SK-N-SH (cell line): ENCODE measurements at regions not wholly inside any gene's neighbourhood (a gene's known extent, or its start where the extent isn't known, plus 50 kb on each side); places are given as distances from the start of the nearest gene placed in this dataset.

Experiments
- CHD2 ChIP-seq: fragments of 150-350 bp; IDR thresholded peaks from 2 replicates; pipeline ENCODE4 v1.6.1; 2018; ENCODE audit warnings: low read length; ENCODE audit not compliant: partially characterized antibody
- CTCF ChIP-seq: fragments of 200-600 bp; sonication (generic); IDR thresholded peaks from 2 replicates; pipeline ENCODE4 v1.6.1; 2017; ENCODE audit warnings: antibody characterized with exemption, mild to moderate bottlenecking, moderate library complexity
- ELF1 ChIP-seq: IDR thresholded peaks from 2 replicates; pipeline ENCODE4 v1.4.0; 2012
- EP300 ChIP-seq, 2 experiments: IDR thresholded peaks; 2 replicates each; pipeline versions ENCODE4 v1.4.0 to v1.6.1; 2012; ENCODE audit warnings: borderline replicate concordance in 1 of 2, low read depth in 1 of 2, low read length in 1 of 2
- EZH2phosphoT487 ChIP-seq: fragments of 200-600 bp; sonication (generic); IDR thresholded peaks from 2 replicates; pipeline ENCODE4 v1.6.1; 2017; ENCODE audit warnings: low read depth, mixed run types, mild to moderate bottlenecking, antibody characterized with exemption, moderate library complexity, borderline replicate concordance
- MXI1 ChIP-seq: IDR thresholded peaks from 2 replicates; pipeline ENCODE4 v1.6.1; 2012; ENCODE audit warnings: mild to moderate bottlenecking, low read depth, low read length, improper control_type of control experiment
- USF2 ChIP-seq: fragments of 150-350 bp; IDR thresholded peaks from 2 replicates; pipeline ENCODE4 v1.6.1; 2017; ENCODE audit warnings: antibody characterized with exemption, low read length, low read depth, borderline replicate concordance
- YY1 ChIP-seq: IDR thresholded peaks from 2 replicates; pipeline ENCODE4 v1.4.0; 2012; ENCODE audit warnings: low read depth, mild to moderate bottlenecking
- TF ChIP-seq, protein P1 (sequence below): IDR thresholded peaks from 2 replicates; pipeline ENCODE4 v1.6.1; 2012; ENCODE audit warnings: mild to moderate bottlenecking, low read depth, low read length, moderate library complexity
- TF ChIP-seq, protein P2 (sequence below): IDR thresholded peaks from 2 replicates; pipeline ENCODE4 v1.4.0; 2012; ENCODE audit warnings: low read depth

- TF ChIP-seq CTCF (no peak), MXI1 (no peak), ELF1 (no peak), EP300 (IDR thresholded peaks at IDR 0.05; ENCODE audit: borderline replicate concordance in 1 of 2, low read depth in 1 of 2, low read length in 1 of 2) (no peak), EZH2phosphoT487 (no peak), CHD2 (no peak), USF2 (no peak), YY1 (no peak)
- TF ChIP-seq, protein P1, sequence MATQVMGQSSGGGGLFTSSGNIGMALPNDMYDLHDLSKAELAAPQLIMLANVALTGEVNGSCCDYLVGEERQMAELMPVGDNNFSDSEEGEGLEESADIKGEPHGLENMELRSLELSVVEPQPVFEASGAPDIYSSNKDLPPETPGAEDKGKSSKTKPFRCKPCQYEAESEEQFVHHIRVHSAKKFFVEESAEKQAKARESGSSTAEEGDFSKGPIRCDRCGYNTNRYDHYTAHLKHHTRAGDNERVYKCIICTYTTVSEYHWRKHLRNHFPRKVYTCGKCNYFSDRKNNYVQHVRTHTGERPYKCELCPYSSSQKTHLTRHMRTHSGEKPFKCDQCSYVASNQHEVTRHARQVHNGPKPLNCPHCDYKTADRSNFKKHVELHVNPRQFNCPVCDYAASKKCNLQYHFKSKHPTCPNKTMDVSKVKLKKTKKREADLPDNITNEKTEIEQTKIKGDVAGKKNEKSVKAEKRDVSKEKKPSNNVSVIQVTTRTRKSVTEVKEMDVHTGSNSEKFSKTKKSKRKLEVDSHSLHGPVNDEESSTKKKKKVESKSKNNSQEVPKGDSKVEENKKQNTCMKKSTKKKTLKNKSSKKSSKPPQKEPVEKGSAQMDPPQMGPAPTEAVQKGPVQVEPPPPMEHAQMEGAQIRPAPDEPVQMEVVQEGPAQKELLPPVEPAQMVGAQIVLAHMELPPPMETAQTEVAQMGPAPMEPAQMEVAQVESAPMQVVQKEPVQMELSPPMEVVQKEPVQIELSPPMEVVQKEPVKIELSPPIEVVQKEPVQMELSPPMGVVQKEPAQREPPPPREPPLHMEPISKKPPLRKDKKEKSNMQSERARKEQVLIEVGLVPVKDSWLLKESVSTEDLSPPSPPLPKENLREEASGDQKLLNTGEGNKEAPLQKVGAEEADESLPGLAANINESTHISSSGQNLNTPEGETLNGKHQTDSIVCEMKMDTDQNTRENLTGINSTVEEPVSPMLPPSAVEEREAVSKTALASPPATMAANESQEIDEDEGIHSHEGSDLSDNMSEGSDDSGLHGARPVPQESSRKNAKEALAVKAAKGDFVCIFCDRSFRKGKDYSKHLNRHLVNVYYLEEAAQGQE, result no peak
- TF ChIP-seq, protein P2, sequence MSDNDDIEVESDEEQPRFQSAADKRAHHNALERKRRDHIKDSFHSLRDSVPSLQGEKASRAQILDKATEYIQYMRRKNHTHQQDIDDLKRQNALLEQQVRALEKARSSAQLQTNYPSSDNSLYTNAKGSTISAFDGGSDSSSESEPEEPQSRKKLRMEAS, result no peak
These were observed 174.7 kb downstream of the BMP7 start for GRCh38 chr20:57091748-57092111.
